ENCODE measurements at regions not wholly inside any gene's neighbourhood (a gene's known extent, or its start where the extent isn't known, plus 50 kb on each side); places are given as distances from the start of the nearest gene placed in this dataset.

- ATAC-seq (no peak), DNase-seq (no peak)
- CTCF ChIA-PET = no interaction called here
- Mint-ChIP-seq H3K4me3 (no peak overlapping the region), H3K36me3 (no peaks in the 10 kb centered on the region), H3K27ac (no peak overlapping the region), H3K27me3 (no peaks in the 10 kb centered on the region), H3K4me1 (no peaks in the 10 kb centered on the region), H3K9me3 (ENCODE audit: low read depth) (no peaks in the 10 kb centered on the region)
Observed at GRCh38 chr1:88284066-88284465, 400.0 kb upstream of the PKN2 start.

GRCh38 chr1:88284666-88285366 is 399.3 kb upstream of the PKN2 start:
- no peaks in the 10 kb centered on the region for H3K9me3 Mint-ChIP-seq (ENCODE audit: low read depth)
- no peaks in the 10 kb centered on the region for H3K4me1 Mint-ChIP-seq
- DNase-seq (no peak), ATAC-seq (no peak)
- H3K27ac Mint-ChIP-seq = no peak overlapping the region
- H3K27me3 Mint-ChIP-seq = no peaks in the 10 kb centered on the region
- H3K4me3 Mint-ChIP-seq = no peak overlapping the region
- no peaks in the 10 kb centered on the region for H3K36me3 Mint-ChIP-seq
- CTCF ChIA-PET = no interaction called here

- ATAC-seq (no peak), DNase-seq (no peak)
- no peak overlapping the region for H3K4me3 Mint-ChIP-seq
- no peaks in the 10 kb centered on the region for H3K4me1 Mint-ChIP-seq
- no peaks in the 10 kb centered on the region for H3K9me3 Mint-ChIP-seq (ENCODE audit: low read depth)
- H3K27ac Mint-ChIP-seq = no peak overlapping the region
- H3K36me3 Mint-ChIP-seq = no peaks in the 10 kb centered on the region
- H3K27me3 Mint-ChIP-seq = no peaks in the 10 kb centered on the region
- CTCF ChIA-PET = no interaction called here
Observed at GRCh38 chr1:88286716-88287115, 397.4 kb upstream of the PKN2 start.

GRCh38 chr1:88288571-88288970 is 395.5 kb upstream of the PKN2 start:
- CTCF ChIA-PET = no interaction called here
- Mint-ChIP-seq H3K27ac (no peak overlapping the region), H3K4me3 (no peak overlapping the region)

GRCh38 chr1:88289401-88290102 is 394.5 kb upstream of the PKN2 start:
- DNase-seq (no peak), ATAC-seq (no peak)
- Mint-ChIP-seq H3K4me3 (no peak overlapping the region), H3K27me3 (no peaks in the 10 kb centered on the region), H3K27ac (no peak overlapping the region), H3K9me3 (ENCODE audit: low read depth) (no peaks in the 10 kb centered on the region), H3K4me1 (no peaks in the 10 kb centered on the region), H3K36me3 (no peaks in the 10 kb centered on the region)
- CTCF ChIA-PET = no interaction called here

More at GRCh38 chr1:88288571-88288970, 395.5 kb upstream of the PKN2 start:
- Mint-ChIP-seq H3K36me3 (no peaks in the 10 kb centered on the region), H3K4me1 (no peaks in the 10 kb centered on the region), H3K9me3 (ENCODE audit: low read depth) (no peaks in the 10 kb centered on the region), H3K27me3 (no peaks in the 10 kb centered on the region)
- no peak for ATAC-seq
- no peak for DNase-seq

GRCh38 chr1:88291611-88292354 is 392.3 kb upstream of the PKN2 start:
- Mint-ChIP-seq H3K9me3 (ENCODE audit: low read depth) (no peaks in the 10 kb centered on the region), H3K36me3 (no peaks in the 10 kb centered on the region), H3K27ac (no peak overlapping the region), H3K4me1 (no peaks in the 10 kb centered on the region), H3K27me3 (no peaks in the 10 kb centered on the region), H3K4me3 (no peak overlapping the region)
- no peak for DNase-seq
- ATAC-seq = no peak
- CTCF ChIA-PET = no interaction called here

GRCh38 chr1:88293691-88294190 is 390.3 kb upstream of the PKN2 start:
- ATAC-seq = no peak
- no peaks in the 10 kb centered on the region for H3K9me3 Mint-ChIP-seq (ENCODE audit: low read depth)
- H3K27me3 Mint-ChIP-seq = no peaks in the 10 kb centered on the region
- no peak overlapping the region for H3K27ac Mint-ChIP-seq
- CTCF ChIA-PET = no interaction called here
- H3K4me1 Mint-ChIP-seq = no peaks in the 10 kb centered on the region
- no peaks in the 10 kb centered on the region for H3K36me3 Mint-ChIP-seq
- DNase-seq = no peak
- H3K4me3 Mint-ChIP-seq = no peak overlapping the region

- Mint-ChIP-seq H3K9me3 (ENCODE audit: low read depth) (no peaks in the 10 kb centered on the region), H3K27me3 (no peaks in the 10 kb centered on the region), H3K36me3 (no peaks in the 10 kb centered on the region), H3K4me3 (no peak overlapping the region), H3K27ac (no peak overlapping the region), H3K4me1 (no peaks in the 10 kb centered on the region)
- ATAC-seq = no peak
- DNase-seq = no peak
- CTCF ChIA-PET = no interaction called here
Observed at GRCh38 chr1:88296227-88296626, 387.8 kb upstream of the PKN2 start.

GRCh38 chr1:88296642-88297041 is 387.4 kb upstream of the PKN2 start:
- Mint-ChIP-seq H3K4me3 (no peak overlapping the region), H3K4me1 (no peaks in the 10 kb centered on the region), H3K9me3 (ENCODE audit: low read depth) (no peaks in the 10 kb centered on the region), H3K27ac (no peak overlapping the region), H3K27me3 (no peaks in the 10 kb centered on the region), H3K36me3 (no peaks in the 10 kb centered on the region)
- DNase-seq (no peak), ATAC-seq (no peak)
- CTCF ChIA-PET = no interaction called here

GRCh38 chr1:88298506-88298905 is 385.6 kb upstream of the PKN2 start:
- H3K27ac Mint-ChIP-seq = no peak overlapping the region
- CTCF ChIA-PET = no interaction called here
- H3K36me3 Mint-ChIP-seq = no peaks in the 10 kb centered on the region
- ATAC-seq (no peak), DNase-seq (no peak)
- no peak overlapping the region for H3K4me3 Mint-ChIP-seq
- H3K4me1 Mint-ChIP-seq = no peaks in the 10 kb centered on the region
- no peaks in the 10 kb centered on the region for H3K9me3 Mint-ChIP-seq (ENCODE audit: low read depth)
- H3K27me3 Mint-ChIP-seq = no peaks in the 10 kb centered on the region

- Mint-ChIP-seq H3K9me3 (ENCODE audit: low read depth) (no peaks in the 10 kb centered on the region), H3K27ac (no peak overlapping the region), H3K27me3 (no peaks in the 10 kb centered on the region), H3K36me3 (no peaks in the 10 kb centered on the region), H3K4me1 (no peaks in the 10 kb centered on the region), H3K4me3 (no peak overlapping the region)
- CTCF ChIA-PET = no interaction called here
- DNase-seq = no peak
- no peak for ATAC-seq
Observed at GRCh38 chr1:88300752-88301263, 383.3 kb upstream of the PKN2 start.

GRCh38 chr1:88302843-88303486 is 381.1 kb upstream of the PKN2 start:
- no peak for ATAC-seq
- H3K27me3 Mint-ChIP-seq = no peaks in the 10 kb centered on the region

GRCh38 chr1:88311265-88311664 is 372.8 kb upstream of the PKN2 start:
- Mint-ChIP-seq H3K27me3 (no peaks in the 10 kb centered on the region), H3K4me1 (no peaks in the 10 kb centered on the region), H3K9me3 (ENCODE audit: low read depth) (no peaks in the 10 kb centered on the region), H3K4me3 (no peak overlapping the region), H3K36me3 (no peaks in the 10 kb centered on the region), H3K27ac (no peak overlapping the region)
- CTCF ChIA-PET = no interaction called here
- DNase-seq = no peak
- ATAC-seq = no peak

More at GRCh38 chr1:88302843-88303486, 381.1 kb upstream of the PKN2 start:
- H3K36me3 Mint-ChIP-seq = no peaks in the 10 kb centered on the region
- no peaks in the 10 kb centered on the region for H3K9me3 Mint-ChIP-seq (ENCODE audit: low read depth)
- H3K4me1 Mint-ChIP-seq = no peaks in the 10 kb centered on the region
- no peak for DNase-seq
- no peak overlapping the region for H3K4me3 Mint-ChIP-seq
- H3K27ac Mint-ChIP-seq = no peak overlapping the region
- CTCF ChIA-PET = no interaction called here
